Right lobe of liver (tissue), 6 donors: ENCODE measurements at regions not wholly inside any gene's neighbourhood (a gene's known extent, or its start where the extent isn't known, plus 50 kb on each side); places are given as distances from the start of the nearest gene placed in this dataset.

Experiments used
- ATAC-seq, 4 donors: fragments of 200-7000 bp; cut with Tn5 transposase; one replicate each; pipeline ENCODE4 v1.9.1; 2020; ENCODE audit warnings: mild to moderate bottlenecking in 4 of 4, moderate library complexity in 4 of 4
- DNase-seq, 3 donors: peaks; one replicate each; pipeline ENCODE4 v3.0.0-alpha.2; 2020
- H3K27ac ChIP-seq, 3 donors: fragments of 200-600 bp; one replicate each; pipeline ENCODE4 v1.8.0; 2022
- H3K27me3 ChIP-seq, 2 donors: fragments of 200-600 bp; one replicate each; pipeline ENCODE4 v1.8.0; 2022
- H3K36me3 ChIP-seq, 4 donors: fragments of 200-600 bp; sonication (generic) in 1 of 4; one replicate each; pipeline versions ENCODE4 v1.5.1 to v1.8.0; 2017 to 2022; ENCODE audit warnings: control low read depth in 1 of 4
- H3K4me1 ChIP-seq, 4 donors: fragments of 200-600 bp; sonication (generic) in 1 of 4; one replicate each; pipeline versions ENCODE4 v1.5.1 to v1.8.0; 2017 to 2022; ENCODE audit warnings: control low read depth in 1 of 4
- H3K4me3 ChIP-seq, 3 donors: fragments of 200-600 bp; one replicate each; pipeline ENCODE4 v1.8.0; 2022
- H3K9me3 ChIP-seq, 4 donors: fragments of 200-600 bp; sonication (generic) in 1 of 4; one replicate each; pipeline versions ENCODE4 v1.5.1 to v1.8.0; 2017 to 2022; ENCODE audit warnings: control low read depth in 1 of 4
- CTCF ChIP-seq, 4 donors: fragments of 200-600 bp in 3 of 4; fragments of 450-650 bp in 1 of 4; IDR thresholded peaks; one replicate each; pipeline versions ENCODE4 v1.5.1 to v1.8.0; 2016 to 2022; ENCODE audit warnings: antibody characterized with exemption in 4 of 4, mild to moderate bottlenecking in 2 of 4
- POLR2A ChIP-seq: fragments of 450-650 bp; IDR thresholded peaks from one replicate; pipeline ENCODE4 v1.6.1; 2017; ENCODE audit warnings: antibody characterized with exemption, mild to moderate bottlenecking
- WGBS: methylation state at CpG from one replicate; pipeline ENCODE4 v1.1.6; 2018; ENCODE audit warnings: low coverage, low lambda C conversion rate; ENCODE audit not compliant: insufficient coverage; ENCODE audit errors: missing lambda C conversion rate; 5-methylcytosine and 5-hydroxymethylcytosine counted together
- intact Hi-C, 2 donors: fragments of 100-400 bp; cut with DNase I; formaldehyde crosslinking; loops; one replicate each; pipeline versions ENCODE4 v1.11.2 to v1.14.1; 2022
- donor health status: DM: no; HTN: yes; CAD: no.
- donor health status: DM: no; HTN: no; CAD: no.
- donor health status: DM: no; HTN: no; CAD: no.
- donor health status: DM: no; HTN: yes; CAD: no.
- donor health status: DM: no; HTN: yes; CAD: no.

GRCh38 chr16:64475627-64476351, 646.1 kb downstream of the CDH11 start:
- H3K36me3 ChIP-seq, result no peaks in the 10 kb centered on the region
- H3K4me3 ChIP-seq, result no peak overlapping the region
- DNase-seq (no peak), ATAC-seq (peak; percentile 25 to 70 (median 48))
- no peak overlapping the region for H3K27ac ChIP-seq
- WGBS, result 54% methylated on average over 10 of the region's 11 CpGs
- TF ChIP-seq CTCF (IDR thresholded peaks at IDR 0.05) (no peak), POLR2A (no peak)
- intact Hi-C loops, result no loop called here
- no peaks in the 10 kb centered on the region for H3K27me3 ChIP-seq
- no peaks in the 10 kb centered on the region for H3K9me3 ChIP-seq
- H3K4me1 ChIP-seq, result peaks cover 0 to 8% (median 0%) of the 10 kb centered on the region in 4 donors

- intact Hi-C loops, result no loop called here
- no peak for ATAC-seq
- Histone ChIP-seq H3K27ac (no peak overlapping the region), H3K4me1 (no peaks in the 10 kb centered on the region), H3K36me3 (no peaks in the 10 kb centered on the region), H3K9me3 (no peaks in the 10 kb centered on the region), H3K4me3 (no peak overlapping the region), H3K27me3 (no peaks in the 10 kb centered on the region)
- TF ChIP-seq CTCF (IDR thresholded peaks at IDR 0.05) (no peak), POLR2A (no peak)
- WGBS, result 48% methylated on average over 2 of the region's 2 CpGs
- DNase-seq, result no peak
Measured at GRCh38 chr16:64470916-64471315, 650.9 kb downstream of the CDH11 start.

GRCh38 chr16:64469906-64470702, 651.8 kb downstream of the CDH11 start:
- no peaks in the 10 kb centered on the region for H3K9me3 ChIP-seq
- H3K36me3 ChIP-seq, result no peaks in the 10 kb centered on the region
- ATAC-seq (no peak), DNase-seq (no peak)
- H3K4me3 ChIP-seq, result no peak overlapping the region
- no peak overlapping the region for H3K27ac ChIP-seq
- intact Hi-C loops, result no loop called here
- 45% methylated on average over 2 of the region's 2 CpGs for WGBS
- H3K4me1 ChIP-seq, result no peaks in the 10 kb centered on the region
- H3K27me3 ChIP-seq, result no peaks in the 10 kb centered on the region
- no peak for TF ChIP-seq CTCF (IDR thresholded peaks at IDR 0.05)
- no peak for TF ChIP-seq POLR2A

- intact Hi-C loops, result no loop called here
- Histone ChIP-seq H3K36me3 (no peaks in the 10 kb centered on the region), H3K4me1 (no peaks in the 10 kb centered on the region), H3K27ac (no peak overlapping the region), H3K27me3 (no peaks in the 10 kb centered on the region), H3K9me3 (no peaks in the 10 kb centered on the region), H3K4me3 (no peak overlapping the region)
- WGBS, result 54% methylated on average over 1 of the region's 1 CpG
- TF ChIP-seq POLR2A, result no peak
- TF ChIP-seq CTCF (IDR thresholded peaks at IDR 0.05), result no peak
- no peak for ATAC-seq
- DNase-seq, result no peak
Measured at GRCh38 chr16:64469351-64469750, 652.5 kb downstream of the CDH11 start.
